Head of caudate nucleus (tissue), 42 donors: ENCODE measurements at regions not wholly inside any gene's neighbourhood (a gene's known extent, or its start where the extent isn't known, plus 50 kb on each side); places are given as distances from the start of the nearest gene placed in this dataset.

ENCODE experiments used
- DNase-seq, 42 donors: peaks; one replicate each; pipeline versions ENCODE4 v3.0.0 to v3.0.0-alpha.2; 2020 to 2021; ENCODE audit warnings: mixed read lengths in 7 of 42
- intact Hi-C: fragments of 100-400 bp; cut with DNase I; formaldehyde crosslinking; loops from one replicate; pipeline ENCODE4 v1.15.0; 2022

DNA sequence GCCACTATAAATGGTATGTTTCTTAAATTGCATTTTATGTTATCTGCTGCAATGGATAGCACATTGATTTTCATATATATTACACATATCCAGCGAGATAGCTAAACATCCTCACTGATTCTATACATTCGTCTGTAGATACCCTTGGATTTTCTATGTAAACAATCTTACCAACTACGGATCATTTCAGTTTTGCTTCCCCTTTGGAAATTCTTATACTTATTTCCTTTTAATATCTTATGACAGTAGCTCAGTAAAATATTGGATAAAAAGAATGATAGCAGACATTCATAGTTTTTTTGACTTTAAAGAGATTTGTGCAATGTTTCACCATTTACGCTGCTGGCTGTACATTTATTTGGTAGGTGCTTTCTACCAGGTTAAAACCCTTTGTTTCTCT, 254.9 kb downstream of the SYK start:
- no peak for DNase-seq
- intact Hi-C loops = no loop called here

DNA sequence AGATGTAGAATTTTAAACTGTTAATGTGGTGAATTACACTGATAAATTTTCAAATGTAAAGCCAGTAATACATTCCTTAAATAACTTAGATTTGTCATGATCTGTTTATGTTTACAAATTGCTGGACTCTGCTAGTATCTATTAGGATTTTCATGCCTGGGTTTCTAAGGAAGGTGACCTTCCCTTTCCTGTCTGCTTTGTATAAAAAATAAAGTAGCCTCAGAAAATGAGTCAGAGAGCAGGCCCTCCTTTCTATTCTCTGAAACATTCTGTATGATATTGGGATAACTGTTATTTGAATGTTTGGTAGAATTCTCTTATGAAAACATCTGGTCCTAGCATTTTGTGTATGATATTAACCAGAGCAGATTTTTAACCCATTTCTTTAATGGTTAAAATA, 255.3 kb downstream of the SYK start:
- no peak for DNase-seq
- intact Hi-C loops = no loop called here

DNA sequence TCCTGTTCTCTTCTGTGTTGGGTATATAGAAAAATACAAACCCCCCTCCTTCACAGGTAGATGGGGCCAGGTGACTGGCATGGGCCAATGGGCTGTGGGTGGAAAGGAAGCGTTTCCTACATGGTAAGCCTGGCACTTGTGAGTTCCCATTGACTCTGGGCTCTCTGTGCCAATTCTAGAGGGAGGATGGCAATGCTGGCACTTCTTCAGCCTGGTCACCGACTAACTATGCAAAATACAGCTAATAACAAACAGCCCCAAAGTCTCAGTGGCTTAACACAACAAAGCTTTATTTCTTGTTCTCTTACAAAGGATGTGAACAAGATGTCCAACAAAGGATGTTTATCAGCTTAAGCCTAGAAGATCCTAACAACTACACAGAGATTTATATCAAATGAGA, 258.1 kb downstream of the SYK start:
- intact Hi-C loops = no loop called here
- peak in 5 of 42 donors; percentile 7 to 41 (median 20) for DNase-seq

GRCh38 chr9:91060520-91061343, 259.1 kb downstream of the SYK start:
- DNase-seq = peak in 3 of 42 donors; percentile 10 to 32 (median 12)
- intact Hi-C loops = no loop called here

DNA sequence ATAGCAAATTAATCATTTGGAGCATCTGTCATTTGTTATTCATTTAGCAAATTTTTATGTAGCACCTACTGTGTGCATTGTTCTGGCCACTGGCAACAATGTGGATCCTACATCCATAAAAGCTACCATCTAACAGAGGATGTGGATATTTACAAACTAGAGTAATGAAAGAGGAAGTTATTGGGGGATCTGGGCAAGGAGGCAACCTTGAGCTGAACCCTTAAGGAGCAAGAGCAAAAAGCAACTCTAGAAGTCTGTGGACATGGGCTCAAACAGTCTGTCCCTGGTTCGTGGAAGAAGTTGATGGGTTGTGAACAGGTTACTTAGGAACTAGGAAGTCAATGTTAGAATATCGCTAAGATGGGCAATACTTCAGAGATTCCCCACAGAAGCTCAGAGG, 259.9 kb downstream of the SYK start:
- intact Hi-C loops = no loop called here

DNA sequence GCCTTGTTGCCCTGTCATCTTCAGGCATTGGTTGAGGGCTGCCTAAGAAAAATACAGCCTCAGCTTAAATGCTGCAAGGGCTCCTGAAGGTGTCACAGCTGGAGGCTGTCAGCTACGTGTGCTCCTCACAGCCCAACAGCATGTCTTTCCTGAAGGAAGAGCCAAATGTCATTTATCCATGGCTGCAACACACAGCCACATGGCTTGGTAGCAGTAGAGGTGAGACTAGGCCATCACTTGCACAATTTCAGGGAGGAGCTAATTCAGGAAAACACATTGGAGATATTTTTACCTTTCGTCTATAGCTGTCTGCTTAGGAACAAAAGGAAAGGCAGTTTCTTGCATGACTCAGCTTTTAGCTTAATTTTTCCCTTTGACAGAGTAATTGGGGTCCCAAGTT, 260.7 kb downstream of the SYK start:
- DNase-seq = peak in 3 of 42 donors; percentile 9 to 13 (median 10)
- intact Hi-C loops = no loop called here

More for the DNA sequence above, 259.9 kb downstream of the SYK start:
- DNase-seq = peak in 2 of 42 donors; percentile 1 to 16

GRCh38 chr9:91063471-91063870, 261.9 kb downstream of the SYK start:
- DNase-seq = peak in 2 of 42 donors; percentile 9 to 18
- intact Hi-C loops = no loop called here

GRCh38 chr9:91065231-91066041, 263.8 kb downstream of the SYK start:
- intact Hi-C loops = no loop called here

GRCh38 chr9:91066042-91066415, 264.4 kb downstream of the SYK start:
- DNase-seq = peak in 1 of 42 donors; percentile 16
- intact Hi-C loops = no loop called here

More at GRCh38 chr9:91065231-91066041, 263.8 kb downstream of the SYK start:
- DNase-seq = peak in 2 of 42 donors; percentile 15 to 33

DNA sequence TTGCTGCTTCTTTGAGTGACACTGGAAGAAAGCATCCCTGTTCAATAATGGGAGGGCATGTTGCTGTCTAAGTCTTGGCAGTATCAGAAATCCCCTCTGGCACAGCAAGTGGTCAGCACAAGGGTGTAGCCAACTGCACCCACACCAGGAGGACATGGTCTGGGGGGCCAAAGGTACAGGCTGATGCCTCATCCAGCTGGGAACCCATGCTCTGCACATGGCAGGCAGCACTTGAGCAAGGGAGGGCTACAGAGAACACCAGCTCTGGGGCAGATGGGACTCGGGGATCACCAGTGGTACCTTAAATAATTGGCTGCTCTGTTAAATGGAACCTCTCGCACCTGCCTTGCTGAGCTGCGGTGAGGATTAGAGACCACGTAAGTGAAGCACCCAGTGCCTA, 265.2 kb downstream of the SYK start:
- intact Hi-C loops = no loop called here
- peak in 2 of 42 donors; percentile 2 to 38 for DNase-seq

GRCh38 chr9:91067306-91067860, 265.8 kb downstream of the SYK start:
- intact Hi-C loops = no loop called here
- DNase-seq = peak in 1 of 42 donors; percentile 7

DNA sequence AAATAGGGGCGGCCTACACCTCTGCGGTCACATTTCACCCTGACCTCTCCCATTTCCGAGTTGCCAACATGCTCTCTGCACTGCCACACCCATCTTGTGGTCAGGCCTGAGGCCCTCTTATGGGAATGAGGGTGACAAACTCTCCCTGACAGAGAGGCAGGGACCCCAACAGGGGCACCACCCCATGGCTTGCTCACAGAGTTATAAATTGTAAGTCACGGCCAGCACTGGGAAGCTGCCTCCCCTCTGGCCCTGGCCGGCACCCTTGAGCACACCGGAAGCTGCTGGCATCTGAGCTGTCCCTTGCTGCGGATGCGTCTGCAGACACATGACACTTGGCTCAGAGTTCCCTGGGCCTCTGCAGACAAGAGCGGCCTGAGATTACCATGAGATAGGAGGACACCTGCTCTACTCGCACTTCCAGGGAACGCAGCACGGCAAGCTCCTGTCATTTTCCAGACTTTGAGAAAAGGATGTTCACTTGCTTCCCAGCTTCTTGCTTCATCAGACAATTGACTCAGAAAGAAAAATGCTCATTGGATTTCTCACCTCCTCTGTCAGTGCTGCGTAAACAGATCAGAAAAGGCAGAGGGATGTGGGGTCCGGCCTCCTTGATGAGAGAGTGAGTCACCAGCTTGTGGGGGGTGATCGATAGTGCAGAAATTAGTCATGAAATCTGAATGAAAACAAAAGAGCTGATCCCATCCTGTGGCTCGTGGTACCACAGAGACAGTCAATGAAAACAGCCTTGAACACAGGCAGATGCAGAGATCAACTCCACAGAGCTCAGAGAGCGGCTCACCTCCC, 269.8 kb downstream of the SYK start:
- intact Hi-C loops = no loop called here
- DNase-seq = peak in 2 of 42 donors; percentile 22 to 33

- DNase-seq = peak in 2 of 42 donors; percentile 16 to 17
- intact Hi-C loops = no loop called here
Measured at GRCh38 chr9:91073049-91073810, 271.6 kb downstream of the SYK start.

DNA sequence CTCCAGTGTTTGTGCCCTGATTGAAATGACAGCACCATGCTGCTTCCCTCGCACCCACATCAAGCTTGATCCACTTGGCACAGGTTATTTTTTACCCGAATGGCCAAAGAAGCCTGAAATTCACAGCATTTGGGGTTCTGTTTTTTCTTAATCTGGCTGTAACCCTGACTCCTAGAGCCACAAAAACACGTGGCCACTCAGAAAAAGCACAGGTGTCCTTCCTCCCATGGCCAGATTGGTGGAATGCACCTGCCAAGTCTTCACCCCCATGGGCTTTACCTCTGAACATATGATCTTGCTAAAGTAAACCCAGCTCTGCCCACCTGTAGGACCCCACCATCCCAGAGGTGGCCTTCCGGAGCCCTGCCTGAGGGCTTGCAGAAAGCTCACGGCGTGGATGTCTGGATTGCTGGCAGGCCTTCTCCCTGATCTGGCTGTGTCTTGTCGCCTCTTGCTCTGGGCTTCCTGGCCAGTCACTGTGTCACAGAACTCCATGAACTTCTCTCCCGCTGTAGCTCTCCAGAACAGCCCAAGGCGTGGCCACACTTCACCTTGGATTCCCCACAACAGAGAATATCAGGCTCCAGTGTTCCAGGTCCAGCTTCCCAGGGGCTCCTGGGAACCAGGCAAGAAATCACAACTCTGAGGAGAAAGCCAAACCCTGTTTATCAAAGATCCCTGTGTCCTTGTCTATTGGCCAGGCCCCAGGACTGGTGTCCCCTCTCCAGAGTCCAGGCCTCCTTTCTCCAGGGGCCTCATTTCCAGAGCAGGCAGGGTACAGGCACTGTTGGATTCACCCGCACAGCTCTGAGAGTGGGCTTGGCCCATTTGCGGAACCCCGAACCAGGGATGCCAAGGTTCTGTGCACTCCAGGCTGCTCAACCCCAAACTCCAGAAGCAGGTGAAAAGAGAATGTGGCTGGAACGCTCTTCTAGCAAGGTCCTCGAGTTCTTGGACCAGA, 272.5 kb downstream of the SYK start:
- peak in 3 of 42 donors; percentile 19 to 29 (median 23) for DNase-seq
- intact Hi-C loops = no loop called here

GRCh38 chr9:91074866-91075265, 273.2 kb downstream of the SYK start:
- DNase-seq = peak in 3 of 42 donors; percentile 3 to 38 (median 18)
- intact Hi-C loops = no loop called here

DNA sequence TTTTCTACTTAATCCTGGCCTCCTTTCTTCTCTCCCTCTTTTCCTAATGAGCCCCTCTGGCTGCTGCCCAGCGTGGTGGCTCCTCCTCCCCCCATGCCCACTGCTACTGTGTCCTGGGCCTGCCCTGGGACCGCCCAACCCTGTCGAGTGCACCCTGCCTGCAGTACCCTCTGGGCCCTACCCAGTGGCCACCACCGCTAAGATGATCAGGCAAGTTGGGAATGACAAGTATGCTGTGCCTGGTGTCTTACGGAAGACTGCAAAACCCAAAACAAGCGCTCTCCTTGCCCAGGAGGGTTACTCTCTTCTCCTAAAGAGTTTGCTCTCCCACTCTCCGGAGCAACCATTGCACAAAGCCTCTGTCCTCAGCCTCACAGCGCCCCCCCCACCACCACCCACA, 273.7 kb downstream of the SYK start:
- peak in 1 of 42 donors; percentile 14 for DNase-seq
- intact Hi-C loops = no loop called here
